Heart left ventricle (tissue), 16 donors: ENCODE measurements at regions not wholly inside any gene's neighbourhood (a gene's known extent, or its start where the extent isn't known, plus 50 kb on each side); places are given as distances from the start of the nearest gene placed in this dataset.

Experiments used
- ATAC-seq, 4 donors: fragments of 200-7000 bp; cut with Tn5 transposase; one replicate each; pipeline ENCODE4 v1.9.1; 2020 to 2022; ENCODE audit warnings: moderate library complexity in 4 of 4, mild to moderate bottlenecking in 3 of 4, moderate number of reproducible peaks in 1 of 4
- DNase-seq, 5 donors: peaks; one replicate each; pipeline ENCODE4 v3.0.0-alpha.2; 2020
- H3K27ac ChIP-seq, 12 donors: fragments of 200-600 bp; sonication (generic) in 4 of 12; one replicate each; pipeline versions ENCODE4 v1.5.0 to v1.8.0; 2016 to 2022; ENCODE audit warnings: mild to moderate bottlenecking in 2 of 12
- H3K27me3 ChIP-seq, 9 donors: fragments of 200-600 bp; sonication (generic) in 2 of 9; one replicate each; pipeline versions ENCODE4 v1.5.1 to v1.8.0; 2016 to 2022; ENCODE audit warnings: mild to moderate bottlenecking in 3 of 9
- H3K36me3 ChIP-seq, 9 donors: fragments of 200-600 bp; sonication (generic) in 2 of 9; one replicate each; pipeline versions ENCODE4 v1.5.0 to v1.8.0; 2018 to 2022; ENCODE audit warnings: mild to moderate bottlenecking in 2 of 9
- H3K4me1 ChIP-seq, 12 donors: fragments of 200-600 bp; sonication (generic) in 4 of 12; one replicate each; pipeline versions ENCODE4 v1.5.0 to v1.8.0; 2016 to 2022; ENCODE audit warnings: mild to moderate bottlenecking in 3 of 12
- H3K4me3 ChIP-seq, 12 donors: fragments of 200-600 bp; sonication (generic) in 4 of 12; one replicate each; pipeline versions ENCODE4 v1.5.0 to v1.8.0; 2017 to 2022; ENCODE audit warnings: mild to moderate bottlenecking in 9 of 12, moderate library complexity in 4 of 12
- H3K9me3 ChIP-seq, 12 donors: fragments of 200-600 bp; sonication (generic) in 4 of 12; one replicate each; pipeline versions ENCODE4 v1.5.0 to v1.8.0; 2016 to 2022; ENCODE audit warnings: mild to moderate bottlenecking in 1 of 12
- CTCF ChIP-seq, 12 donors: fragments of 200-600 bp; sonication (generic) in 4 of 12; IDR thresholded peaks; one replicate each; pipeline versions ENCODE4 v1.5.0 to v1.8.0; 2018 to 2022; ENCODE audit warnings: antibody characterized with exemption in 12 of 12, mild to moderate bottlenecking in 5 of 12
- POLR2A ChIP-seq, 2 donors: fragments of 450-650 bp; IDR thresholded peaks; one replicate each; pipeline ENCODE4 v1.6.1; 2017; ENCODE audit warnings: antibody characterized with exemption in 2 of 2, mild to moderate bottlenecking in 2 of 2, moderate library complexity in 2 of 2
- WGBS, 4 donors: extraction: QIAGEN DNeasy Blood & Tissue Kit in 2 of 4; methylation state at CpG; one replicate each; pipeline versions ENCODE4 v1.1.5 to v1.1.7; 2013 to 2018; 5-methylcytosine and 5-hydroxymethylcytosine counted together
- intact Hi-C, 10 donors: fragments of 100-400 bp; cut with DNase I; formaldehyde crosslinking; loops; one replicate each; pipeline versions ENCODE4 v1.11.1 to v1.14.2; 2022
- donor health status: ischemic (EF 13 %, LVEDD 7.1; RV severe dilation, severe dysfunction).
- donor health status: healthy with polysubstance abuse.
- donor health status: DM: no; HTN: yes; CAD: no.
- donor health status: DM: no; HTN: no; CAD: no.
- donor health status: ischemic (EF 25% LVEDD 6.9; RV normal size, moderate dysfunction).
- donor health status: ischemic (EF 25% LVEDD 5.7; RV mildly dilated, moderate dysfunction).
- donor health status: healthy.
- donor health status: DM: yes; HTN: yes; CAD: no.
- donor health status: ischemic (EF 35%, LVEDD 5.7; RV mildly dilated, moderate dysfunction).
- donor health status: nonischemic (EF 11% LVEDD 7.7; RV severe dilation, severe dysfunction).
- donor health status: DM: yes; HTN: yes; CAD: no.
- donor health status: PGD.
- donor health status: ischemic (EF 29% LVEDD 5.4; RV normal size, mild dysfunction).
- donor health status: nonischemic (EF 23%, LVEDD 6.1; RV moderate dilation, normal function).

- intact Hi-C loops, result no loop called here
- no peak overlapping the region for H3K4me3 ChIP-seq
- no peaks in the 10 kb centered on the region for H3K4me1 ChIP-seq
- no peak for TF ChIP-seq POLR2A (IDR thresholded peaks at IDR 0.05)
- no peak for TF ChIP-seq CTCF (IDR thresholded peaks at IDR 0.05)
- no peaks in the 10 kb centered on the region for H3K27me3 ChIP-seq
- ATAC-seq (no peak), DNase-seq (no peak)
- no peak overlapping the region for H3K27ac ChIP-seq
- no peaks in the 10 kb centered on the region for H3K36me3 ChIP-seq
- 52 to 73% (median 61%) methylated on average over 2 of the region's 2 CpGs for WGBS, 4 donors
- H3K9me3 ChIP-seq, result peaks cover 0 to 6% (median 0%) of the 10 kb centered on the region in 12 donors
Observed at GRCh38 chr2:14910654-14911053, 278.1 kb downstream of the LRATD1 start.

GRCh38 chr2:14915983-14916382 is 283.5 kb downstream of the LRATD1 start:
- TF ChIP-seq CTCF (IDR thresholded peaks at IDR 0.05) (no peak), POLR2A (IDR thresholded peaks at IDR 0.05) (no peak)
- Histone ChIP-seq H3K27ac (no peak overlapping the region), H3K9me3 (peaks cover 0 to 10% (median 0%) of the 10 kb centered on the region in 12 donors), H3K4me3 (no peak overlapping the region), H3K4me1 (no peaks in the 10 kb centered on the region), H3K36me3 (no peaks in the 10 kb centered on the region), H3K27me3 (no peaks in the 10 kb centered on the region)
- DNase-seq (no peak), ATAC-seq (no peak)
- 66 to 74% (median 72%) methylated on average over 4 of the region's 4 CpGs for WGBS, 4 donors
- intact Hi-C loops, result no loop called here

- no peak for TF ChIP-seq CTCF (IDR thresholded peaks at IDR 0.05)
- WGBS, 4 donors, result 69 to 76% (median 73%) methylated on average over 6 of the region's 6 CpGs
- no peak overlapping the region for H3K4me3 ChIP-seq
- no peak for ATAC-seq
- H3K27ac ChIP-seq, result no peak overlapping the region
- H3K27me3 ChIP-seq, result no peaks in the 10 kb centered on the region
- H3K9me3 ChIP-seq, result peaks cover 0 to 6% (median 0%) of the 10 kb centered on the region in 12 donors
- DNase-seq, result no peak
- H3K4me1 ChIP-seq, result no peaks in the 10 kb centered on the region
- intact Hi-C loops, result no loop called here
- no peaks in the 10 kb centered on the region for H3K36me3 ChIP-seq
Observed at GRCh38 chr2:14923820-14924580, 291.5 kb downstream of the LRATD1 start.

- intact Hi-C loops, result no loop called here
- ATAC-seq (no peak), DNase-seq (no peak)
- no peaks in the 10 kb centered on the region for H3K27me3 ChIP-seq
- H3K27ac ChIP-seq, result no peak overlapping the region
- WGBS, 4 donors, result 73 to 80% (median 78%) methylated on average over 3 of the region's 3 CpGs
- TF ChIP-seq CTCF (IDR thresholded peaks at IDR 0.05), result no peak
- H3K36me3 ChIP-seq, result no peaks in the 10 kb centered on the region
- H3K4me3 ChIP-seq, result no peak overlapping the region
- peaks cover 0 to 6% (median 0%) of the 10 kb centered on the region in 12 donors for H3K9me3 ChIP-seq
- H3K4me1 ChIP-seq, result no peaks in the 10 kb centered on the region
Observed at GRCh38 chr2:14925471-14925870, 293.0 kb downstream of the LRATD1 start.
